ENCODE measurements at regions not wholly inside any gene's neighbourhood (a gene's known extent, or its start where the extent isn't known, plus 50 kb on each side); places are given as distances from the start of the nearest gene placed in this dataset.

DNA sequence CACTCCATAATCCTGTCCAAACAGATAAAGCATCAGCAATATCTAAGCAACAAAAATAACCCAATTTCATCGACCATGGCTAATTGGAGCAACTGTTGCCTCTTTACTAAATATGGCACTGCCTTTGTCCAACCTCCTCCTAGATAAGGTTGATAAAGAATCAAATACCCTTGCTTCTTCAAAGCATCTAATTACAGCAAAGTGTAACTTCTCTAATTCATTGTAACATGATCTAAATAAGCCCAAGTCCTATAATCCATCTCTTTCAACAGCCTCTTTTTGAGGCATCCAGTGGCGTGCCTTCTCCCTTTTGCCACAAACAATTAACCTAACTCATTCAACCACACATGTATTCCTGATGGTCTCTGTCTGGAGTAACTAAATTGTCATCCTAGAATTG lies 81.7 kb upstream of the KLHL1 start:
- intact Hi-C loops (cut with DNase I) = no loop called here
- WGBS, 4 donors = 50 to 58% (median 55%) methylated on average over 2 of the region's 2 CpGs
- no peaks in the 10 kb centered on the region for H3K9me3 ChIP-seq (replicated peaks in 1 of 3)
- no peak overlapping the region for H3K4me3 ChIP-seq
- H3K27ac ChIP-seq = no peak overlapping the region
- no peaks in the 10 kb centered on the region for H3K36me3 ChIP-seq (replicated peaks in 1 of 2)
- H3K27me3 ChIP-seq = no peaks in the 10 kb centered on the region
- no peak for TF ChIP-seq POLR2A (IDR thresholded peaks at IDR 0.05)
- TF ChIP-seq, protein P1, sequence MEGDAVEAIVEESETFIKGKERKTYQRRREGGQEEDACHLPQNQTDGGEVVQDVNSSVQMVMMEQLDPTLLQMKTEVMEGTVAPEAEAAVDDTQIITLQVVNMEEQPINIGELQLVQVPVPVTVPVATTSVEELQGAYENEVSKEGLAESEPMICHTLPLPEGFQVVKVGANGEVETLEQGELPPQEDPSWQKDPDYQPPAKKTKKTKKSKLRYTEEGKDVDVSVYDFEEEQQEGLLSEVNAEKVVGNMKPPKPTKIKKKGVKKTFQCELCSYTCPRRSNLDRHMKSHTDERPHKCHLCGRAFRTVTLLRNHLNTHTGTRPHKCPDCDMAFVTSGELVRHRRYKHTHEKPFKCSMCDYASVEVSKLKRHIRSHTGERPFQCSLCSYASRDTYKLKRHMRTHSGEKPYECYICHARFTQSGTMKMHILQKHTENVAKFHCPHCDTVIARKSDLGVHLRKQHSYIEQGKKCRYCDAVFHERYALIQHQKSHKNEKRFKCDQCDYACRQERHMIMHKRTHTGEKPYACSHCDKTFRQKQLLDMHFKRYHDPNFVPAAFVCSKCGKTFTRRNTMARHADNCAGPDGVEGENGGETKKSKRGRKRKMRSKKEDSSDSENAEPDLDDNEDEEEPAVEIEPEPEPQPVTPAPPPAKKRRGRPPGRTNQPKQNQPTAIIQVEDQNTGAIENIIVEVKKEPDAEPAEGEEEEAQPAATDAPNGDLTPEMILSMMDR (IDR thresholded peaks at IDR 0.05) = no peak
- no peaks in the 10 kb centered on the region for H3K4me1 ChIP-seq (replicated peaks in 1 of 2)
- DNase-seq = no peak

DNA sequence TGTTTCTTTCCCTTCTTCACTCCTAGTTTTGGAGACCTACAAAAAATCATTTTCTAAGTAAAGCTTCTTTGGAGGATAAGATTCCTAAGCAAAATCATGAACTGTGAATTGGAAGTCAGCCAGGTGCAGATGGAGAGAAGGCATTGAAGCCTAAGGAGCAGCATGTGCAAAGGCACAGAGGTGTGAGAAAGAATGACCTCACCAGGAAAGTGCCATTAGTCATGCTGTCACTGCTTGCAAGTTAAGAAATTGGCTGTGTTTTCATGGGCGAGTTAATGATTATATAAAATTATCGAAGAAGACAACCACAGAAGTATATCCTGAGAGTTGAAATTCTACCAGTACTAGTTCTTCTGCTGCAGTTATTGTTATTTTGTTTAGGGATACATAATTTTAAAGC lies 80.3 kb upstream of the KLHL1 start:
- intact Hi-C loops (cut with DNase I) = no loop called here
- no peaks in the 10 kb centered on the region for H3K36me3 ChIP-seq (replicated peaks in 1 of 2)
- 74 to 89% (median 84%) methylated on average over 2 of the region's 2 CpGs for WGBS, 4 donors
- DNase-seq = no peak
- no peaks in the 10 kb centered on the region for H3K9me3 ChIP-seq (replicated peaks in 1 of 3)
- no peak overlapping the region for H3K27ac ChIP-seq
- no peaks in the 10 kb centered on the region for H3K27me3 ChIP-seq
- H3K4me3 ChIP-seq = no peak overlapping the region
- H3K4me1 ChIP-seq (replicated peaks in 1 of 2) = no peaks in the 10 kb centered on the region
- TF ChIP-seq, protein P1 (IDR thresholded peaks at IDR 0.05) = no peak
- TF ChIP-seq POLR2A (IDR thresholded peaks at IDR 0.05) = no peak

DNA sequence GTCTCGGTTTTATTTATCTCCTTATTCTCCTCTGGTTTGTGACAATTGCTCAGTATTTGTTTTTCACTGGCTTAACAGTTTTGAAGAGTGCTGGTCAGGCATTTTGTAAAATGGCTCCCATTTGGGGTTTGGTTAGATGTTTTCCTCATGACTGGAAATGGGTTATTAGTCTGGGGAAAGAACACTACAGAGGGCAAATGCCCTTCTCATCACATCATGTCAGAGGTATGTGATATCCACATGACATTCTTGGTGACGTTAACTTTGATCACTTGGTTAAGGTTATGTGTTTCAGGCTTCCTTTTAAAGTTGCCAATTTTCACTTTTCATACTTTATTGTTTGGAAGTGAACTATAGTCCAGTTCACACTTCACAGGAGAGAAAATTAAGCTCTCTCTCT lies 74.8 kb upstream of the KLHL1 start:
- WGBS, 4 donors = 61 to 70% (median 63%) methylated on average over 2 of the region's 2 CpGs

More for the DNA sequence above, 74.8 kb upstream of the KLHL1 start:
- Histone ChIP-seq H3K4me3 (no peak overlapping the region), H3K36me3 (replicated peaks in 1 of 2) (no peaks in the 10 kb centered on the region), H3K27me3 (no peaks in the 10 kb centered on the region), H3K27ac (no peak overlapping the region), H3K4me1 (replicated peaks in 1 of 2) (no peaks in the 10 kb centered on the region), H3K9me3 (replicated peaks in 1 of 3) (no peaks in the 10 kb centered on the region)
- TF ChIP-seq POLR2A (IDR thresholded peaks at IDR 0.05) = no peak
- TF ChIP-seq, protein P1 (IDR thresholded peaks at IDR 0.05) = no peak
- intact Hi-C loops (cut with DNase I) = no loop called here
- no peak for DNase-seq

Small RNA genes lying in the stretch of these regions (small RNA-seq; reads per million reads assigned to genes)
- 0 reads per million in 2 donors for gene AL445264.1
- gene RNU6-54P = 0 reads per million in 2 donors
